GM12873 (cell line): ENCODE measurements at regions not wholly inside any gene's neighbourhood (a gene's known extent, or its start where the extent isn't known, plus 50 kb on each side); places are given as distances from the start of the nearest gene placed in this dataset.

ENCODE experiments used
- TF ChIP-seq, protein P1 (sequence below): IDR thresholded peaks from 2 replicates; pipeline ENCODE4 v1.5.1; 2012; ENCODE audit warnings: low read depth, mild to moderate bottlenecking, moderate library complexity, low read length, control low read depth; ENCODE audit not compliant: insufficient read depth; ENCODE audit errors: missing control alignments

DNA sequence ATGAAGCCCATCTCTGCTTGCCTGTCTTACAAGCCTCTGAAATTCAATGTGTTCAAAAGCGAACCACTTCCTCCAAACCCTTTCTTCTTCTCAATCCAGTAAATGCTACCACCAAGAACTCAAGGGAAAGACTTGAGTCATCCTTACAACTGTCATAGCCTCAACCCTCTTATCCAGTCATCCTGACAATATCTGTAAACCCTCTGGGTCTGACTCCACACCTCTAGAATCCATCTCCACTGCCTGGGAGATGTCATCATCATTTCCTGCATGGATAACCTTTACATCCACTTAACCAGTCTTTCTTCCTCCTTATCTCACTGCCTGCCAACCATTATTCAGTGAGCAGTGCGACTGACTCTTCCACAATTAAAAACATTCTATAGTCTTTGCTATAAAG, 441.1 kb downstream of the SETD4 start:
- TF ChIP-seq, protein P1, sequence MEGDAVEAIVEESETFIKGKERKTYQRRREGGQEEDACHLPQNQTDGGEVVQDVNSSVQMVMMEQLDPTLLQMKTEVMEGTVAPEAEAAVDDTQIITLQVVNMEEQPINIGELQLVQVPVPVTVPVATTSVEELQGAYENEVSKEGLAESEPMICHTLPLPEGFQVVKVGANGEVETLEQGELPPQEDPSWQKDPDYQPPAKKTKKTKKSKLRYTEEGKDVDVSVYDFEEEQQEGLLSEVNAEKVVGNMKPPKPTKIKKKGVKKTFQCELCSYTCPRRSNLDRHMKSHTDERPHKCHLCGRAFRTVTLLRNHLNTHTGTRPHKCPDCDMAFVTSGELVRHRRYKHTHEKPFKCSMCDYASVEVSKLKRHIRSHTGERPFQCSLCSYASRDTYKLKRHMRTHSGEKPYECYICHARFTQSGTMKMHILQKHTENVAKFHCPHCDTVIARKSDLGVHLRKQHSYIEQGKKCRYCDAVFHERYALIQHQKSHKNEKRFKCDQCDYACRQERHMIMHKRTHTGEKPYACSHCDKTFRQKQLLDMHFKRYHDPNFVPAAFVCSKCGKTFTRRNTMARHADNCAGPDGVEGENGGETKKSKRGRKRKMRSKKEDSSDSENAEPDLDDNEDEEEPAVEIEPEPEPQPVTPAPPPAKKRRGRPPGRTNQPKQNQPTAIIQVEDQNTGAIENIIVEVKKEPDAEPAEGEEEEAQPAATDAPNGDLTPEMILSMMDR = no peak

DNA sequence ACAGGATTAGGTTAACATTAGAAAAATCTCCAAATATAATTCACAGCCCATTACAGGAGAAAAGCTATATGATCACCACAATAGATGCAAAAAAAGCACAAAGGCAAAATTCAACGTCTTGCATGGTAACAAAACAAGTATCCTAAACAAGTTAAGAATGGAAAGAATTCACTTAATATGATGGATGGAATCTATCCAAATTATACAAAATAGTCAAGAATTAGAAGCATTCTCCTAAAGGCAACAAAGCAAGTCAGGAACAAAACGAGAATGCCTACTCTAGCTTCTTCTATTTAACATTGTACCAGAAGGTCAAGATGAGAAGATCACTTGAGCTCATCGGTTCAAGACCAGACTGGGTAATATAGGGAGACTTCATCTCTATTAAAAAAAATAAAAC, 442.8 kb downstream of the SETD4 start:
- TF ChIP-seq, protein P1 = no peak

DNA sequence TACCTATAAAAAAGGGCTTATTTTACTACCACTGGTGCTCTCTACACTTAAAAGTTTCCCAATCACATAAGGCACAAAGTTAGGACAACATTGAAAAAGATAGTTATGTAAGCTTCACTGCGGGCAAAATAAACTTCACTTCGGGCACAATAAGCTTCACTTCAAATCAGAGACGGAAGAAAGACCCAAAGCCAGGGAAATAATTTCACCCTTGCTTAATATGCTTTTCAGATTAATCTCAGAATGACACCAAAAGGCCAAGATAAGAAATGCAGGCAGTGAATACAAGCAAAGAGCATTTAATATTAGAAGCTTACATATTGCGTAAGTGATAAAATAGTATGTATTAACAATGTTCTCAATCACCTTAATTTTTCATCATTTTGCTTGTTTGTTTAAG, 444.2 kb downstream of the SETD4 start:
- TF ChIP-seq, protein P1 = peak; percentile 8

DNA sequence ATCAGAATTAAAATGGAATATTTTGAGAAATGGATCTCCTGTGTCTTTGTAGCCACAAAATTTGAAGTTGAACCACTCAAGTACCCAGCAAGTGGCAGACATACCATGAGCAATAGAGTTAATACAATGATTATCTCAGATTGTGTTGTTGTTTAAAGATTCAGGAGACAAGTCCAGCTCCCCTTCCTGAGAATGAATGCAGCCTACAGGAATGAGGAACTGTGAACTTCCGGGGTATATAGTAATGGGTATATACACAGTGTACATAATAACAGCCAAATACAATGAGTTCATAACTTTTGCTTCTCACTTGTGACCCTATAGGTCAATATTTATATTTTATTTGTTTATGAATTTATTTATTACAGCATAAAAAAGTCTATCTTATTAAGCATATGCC, 445.0 kb downstream of the SETD4 start:
- TF ChIP-seq, protein P1 = no peak

DNA sequence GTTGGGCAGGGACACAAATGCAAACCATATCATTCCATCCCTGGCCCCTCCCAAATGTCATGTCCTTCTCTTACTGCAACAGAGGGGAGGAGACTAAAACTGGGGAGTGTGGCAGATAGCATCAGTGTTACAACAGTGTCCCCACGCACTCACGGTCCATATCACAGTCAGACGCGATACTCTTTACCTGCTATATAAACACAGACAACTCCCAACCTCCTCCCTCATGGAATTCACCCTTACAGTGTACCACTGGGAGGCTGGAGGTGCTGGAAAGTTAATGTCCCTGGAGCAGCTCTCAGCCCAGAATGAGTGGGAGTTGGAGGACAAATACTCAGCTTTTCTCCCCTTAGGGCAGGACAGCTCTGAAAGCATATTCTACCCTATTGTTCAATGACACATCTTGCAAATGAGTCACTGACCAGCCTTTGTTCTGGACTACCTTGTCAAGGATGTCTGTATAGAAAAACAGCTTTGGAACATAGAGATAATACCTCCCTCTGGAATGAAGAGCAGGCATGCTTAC, 445.9 kb downstream of the SETD4 start:
- TF ChIP-seq, protein P1 = no peak

DNA sequence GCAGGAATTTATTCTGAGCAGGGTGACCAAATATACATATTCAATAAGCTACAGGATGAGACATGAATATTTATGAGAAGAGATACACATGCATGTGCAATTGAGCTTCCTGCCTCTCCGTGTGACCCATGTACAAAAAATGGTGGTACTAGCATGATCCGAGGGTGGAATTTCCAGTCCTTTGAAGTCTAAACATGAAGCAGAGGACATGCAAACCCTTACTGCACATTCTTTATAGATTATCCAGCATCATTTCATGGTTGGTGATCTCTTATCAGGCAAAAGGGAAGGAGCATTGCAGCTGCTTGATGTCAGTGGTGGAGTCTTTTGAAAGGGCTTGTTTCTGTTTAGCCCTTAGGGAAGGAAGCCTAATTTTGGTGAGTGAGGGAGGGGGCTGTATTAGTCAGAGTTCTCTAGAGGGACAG, 448.6 kb downstream of the SETD4 start:
- TF ChIP-seq, protein P1 = no peak

DNA sequence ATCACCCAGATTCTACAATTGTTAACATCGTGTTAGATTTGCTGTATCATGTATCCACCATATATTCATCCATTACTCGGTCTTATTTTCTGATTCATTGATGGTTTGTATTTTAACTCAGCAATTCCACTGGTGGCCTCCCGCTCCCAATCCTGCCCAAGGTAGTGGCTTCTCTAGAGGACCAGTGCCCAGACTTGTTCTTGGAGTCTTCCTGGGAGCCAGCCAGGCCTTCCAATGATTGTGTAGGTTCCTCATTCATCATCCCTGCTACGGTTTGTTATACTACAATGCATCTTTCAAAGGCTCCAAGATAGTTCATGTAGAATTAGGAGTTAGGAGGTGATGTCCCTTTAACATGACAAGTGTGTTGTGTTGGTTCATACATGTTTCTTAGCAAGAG, 451.1 kb downstream of the SETD4 start:
- TF ChIP-seq, protein P1 = no peak

DNA sequence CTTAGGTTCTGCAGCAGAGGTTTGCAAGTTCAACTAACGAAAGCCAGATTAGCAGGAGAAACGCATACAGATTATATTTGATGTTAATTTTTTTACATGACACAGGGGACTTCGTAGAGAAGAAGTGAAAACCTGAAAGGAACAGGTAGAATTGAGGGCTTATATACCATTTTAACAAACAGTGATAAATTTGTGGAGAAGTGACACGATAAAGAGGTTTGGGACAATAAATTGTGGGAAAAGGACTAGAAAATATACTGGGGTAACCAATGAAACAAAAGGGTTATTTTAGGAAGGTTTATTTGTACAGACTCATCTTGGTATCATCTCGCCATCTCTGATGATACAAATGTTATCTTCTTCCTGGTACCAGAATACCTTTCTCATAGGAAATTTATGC, 452.9 kb downstream of the SETD4 start:
- TF ChIP-seq, protein P1 = no peak
